ENCODE measurements at regions not wholly inside any gene's neighbourhood (a gene's known extent, or its start where the extent isn't known, plus 50 kb on each side); places are given as distances from the start of the nearest gene placed in this dataset.

GRCh38 chr1:244303610-244303969 lies 148.1 kb downstream of the ADSS2 start:
- no peaks in the 10 kb centered on the region for H3K4me1 ChIP-seq
- H3K9ac ChIP-seq = no peak overlapping the region
- no peak overlapping the region for H3K4me2 ChIP-seq
- Mint-ChIP-seq H3K36me3 (no peaks in the 10 kb centered on the region), H3K9me3 (peaks cover 16% of the 10 kb centered on the region), H3K4me3 (no peak overlapping the region), H3K27ac (no peak overlapping the region), H3K4me1 (peaks cover 12% of the 10 kb centered on the region), H3K27me3 (ENCODE audit: insufficient read depth, low read depth) (peaks cover 3% of the 10 kb centered on the region)
- H4K20me1 ChIP-seq (ENCODE audit: low read depth) = no peaks in the 10 kb centered on the region
- H3K27me3 ChIP-seq = no peaks in the 10 kb centered on the region
- DNase-seq (ENCODE audit: low spot score) = no peak
- H3K79me2 ChIP-seq (ENCODE audit: low read depth) = no peaks in the 10 kb centered on the region
- H3K9me3 ChIP-seq (ENCODE audit: low read depth) = peaks cover 18% of the 10 kb centered on the region
- no peak overlapping the region for H3K4me3 ChIP-seq
- TF ChIP-seq EZH2phosphoT487 (IDR thresholded peaks at IDR 0.05) (no peak), EZH2 (IDR thresholded peaks at IDR 0.05) (no peak), CTCF (IDR thresholded peaks at IDR 0.05) (no peak)
- H3K27ac ChIP-seq = no peak overlapping the region
- H2AFZ ChIP-seq (replicated peaks) = peak overlapping the region; percentile 61
- H3K36me3 ChIP-seq = no peaks in the 10 kb centered on the region
- peaks cover 5% of the 10 kb centered on the region for H3F3A ChIP-seq (ENCODE audit: low read depth)

DNA sequence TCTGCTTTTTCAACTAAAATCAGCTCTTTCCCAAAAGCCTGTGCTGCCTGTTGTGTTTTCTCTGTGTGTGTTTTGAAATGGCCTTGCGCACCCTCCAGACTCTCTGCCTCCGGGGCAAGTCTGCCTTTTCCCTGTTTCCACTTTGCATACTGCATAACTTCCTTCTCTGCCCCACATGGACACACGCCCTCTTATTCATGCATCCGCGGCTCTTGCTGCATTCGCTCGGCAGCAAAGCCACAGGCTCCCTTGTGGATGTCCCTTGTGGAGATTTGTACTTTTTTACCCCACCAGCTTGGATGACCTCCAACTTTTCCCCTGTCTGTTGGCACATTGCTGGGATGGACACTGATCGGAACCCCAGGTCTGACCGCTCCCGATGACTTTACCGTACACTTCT lies 147.6 kb downstream of the ADSS2 start:
- no peaks in the 10 kb centered on the region for H3K36me3 ChIP-seq
- no peak overlapping the region for H3K4me2 ChIP-seq
- peaks cover 18% of the 10 kb centered on the region for H3K9me3 ChIP-seq (ENCODE audit: low read depth)
- H3K9ac ChIP-seq = no peak overlapping the region
- Mint-ChIP-seq H3K27ac (no peak overlapping the region), H3K4me3 (no peak overlapping the region), H3K9me3 (peaks cover 19% of the 10 kb centered on the region), H3K4me1 (peaks cover 12% of the 10 kb centered on the region), H3K36me3 (no peaks in the 10 kb centered on the region), H3K27me3 (ENCODE audit: insufficient read depth, low read depth) (peaks cover 3% of the 10 kb centered on the region)
- no peaks in the 10 kb centered on the region for H3K27me3 ChIP-seq
- no peaks in the 10 kb centered on the region for H3K4me1 ChIP-seq
- TF ChIP-seq CTCF (IDR thresholded peaks at IDR 0.05) (no peak), EZH2 (IDR thresholded peaks at IDR 0.05) (no peak), EZH2phosphoT487 (IDR thresholded peaks at IDR 0.05) (no peak)
- H3K79me2 ChIP-seq (ENCODE audit: low read depth) = no peaks in the 10 kb centered on the region
- no peak for DNase-seq (ENCODE audit: low spot score)
- H3K27ac ChIP-seq = no peak overlapping the region
- peaks cover 5% of the 10 kb centered on the region for H3F3A ChIP-seq (ENCODE audit: low read depth)
- H2AFZ ChIP-seq (replicated peaks) = peak overlapping the region; percentile 61
- H3K4me3 ChIP-seq = no peak overlapping the region
- no peaks in the 10 kb centered on the region for H4K20me1 ChIP-seq (ENCODE audit: low read depth)

GRCh38 chr1:244304656-244305055 lies 147.1 kb downstream of the ADSS2 start:
- Mint-ChIP-seq H3K27ac (no peak overlapping the region), H3K27me3 (ENCODE audit: insufficient read depth, low read depth) (peaks cover 3% of the 10 kb centered on the region), H3K36me3 (no peaks in the 10 kb centered on the region), H3K4me3 (no peak overlapping the region), H3K9me3 (peaks cover 21% of the 10 kb centered on the region), H3K4me1 (peaks cover 7% of the 10 kb centered on the region)
- H3K9me3 ChIP-seq (ENCODE audit: low read depth) = peaks cover 18% of the 10 kb centered on the region
- H4K20me1 ChIP-seq (ENCODE audit: low read depth) = no peaks in the 10 kb centered on the region
- no peak overlapping the region for H3K4me2 ChIP-seq
- no peaks in the 10 kb centered on the region for H3K27me3 ChIP-seq
- no peaks in the 10 kb centered on the region for H3K79me2 ChIP-seq (ENCODE audit: low read depth)
- H3K4me3 ChIP-seq = no peak overlapping the region
- H3K27ac ChIP-seq = no peak overlapping the region
- no peak for DNase-seq (ENCODE audit: low spot score)
- TF ChIP-seq EZH2 (IDR thresholded peaks at IDR 0.05) (no peak), CTCF (IDR thresholded peaks at IDR 0.05) (no peak), EZH2phosphoT487 (IDR thresholded peaks at IDR 0.05) (no peak)
- no peak overlapping the region for H2AFZ ChIP-seq (replicated peaks)
- no peak overlapping the region for H3K9ac ChIP-seq
- H3K4me1 ChIP-seq = no peaks in the 10 kb centered on the region
- peaks cover 5% of the 10 kb centered on the region for H3F3A ChIP-seq (ENCODE audit: low read depth)
- H3K36me3 ChIP-seq = no peaks in the 10 kb centered on the region

Data from neural progenitor cell (in vitro differentiated cells).